Keratinocyte (primary cell): ENCODE measurements at regions not wholly inside any gene's neighbourhood (a gene's known extent, or its start where the extent isn't known, plus 50 kb on each side); places are given as distances from the start of the nearest gene placed in this dataset.
A peak's percentile ranks its signal among the peaks of the same experiment; 100 is the strongest.

Source experiments
- DNase-seq: peaks from one replicate; pipeline ENCODE4 v3.0.0-alpha.2; 2011; ENCODE audit warnings: low read depth, missing footprints, low spot score
- FAIRE-seq: peaks from 2 replicates; lab custom pipeline; 2011; peaks lifted over from hg19 to GRCh38; lab: Jason Lieb, UNC
- H2AFZ ChIP-seq: 2 replicates; pipeline ENCODE4 v1.6.0; 2012; ENCODE audit warnings: low read length, control low read depth, inconsistent platforms; ENCODE audit not compliant: control insufficient read depth
- H3K27ac ChIP-seq: 2 replicates; pipeline ENCODE4 v1.5.1; 2011; ENCODE audit warnings: low read length; ENCODE audit not compliant: control insufficient read depth, insufficient read depth
- H3K27me3 ChIP-seq: 3 replicates; pipeline ENCODE4 v1.6.0; 2011; ENCODE audit warnings: low read length; ENCODE audit not compliant: control insufficient read depth, insufficient read depth; ENCODE audit errors: extremely low read depth
- H3K36me3 ChIP-seq, 2 experiments: 2 replicates in 1 of 2; 3 replicates in 1 of 2; pipeline ENCODE4 v1.5.1; 2011; ENCODE audit warnings: low read length in 2 of 2, mild to moderate bottlenecking in 1 of 2; ENCODE audit not compliant: control insufficient read depth in 2 of 2, insufficient read depth in 2 of 2; ENCODE audit errors: extremely low read depth in 1 of 2
- H3K4me1 ChIP-seq: 3 replicates; pipeline ENCODE4 v1.5.1; 2011; ENCODE audit warnings: low read length; ENCODE audit not compliant: control insufficient read depth, insufficient read depth; ENCODE audit errors: extremely low read depth
- H3K4me2 ChIP-seq: 3 replicates; pipeline ENCODE4 v1.6.0; 2011; ENCODE audit warnings: low read depth, low read length; ENCODE audit not compliant: control insufficient read depth, insufficient read depth; ENCODE audit errors: extremely low read depth
- H3K4me3 ChIP-seq, 3 experiments: fragments of 200-600 bp in 1 of 3; sonication (generic) in 1 of 3; 2 replicates in 2 of 3; 3 replicates in 1 of 3; pipeline ENCODE4 v1.5.1; 2011 to 2016; ENCODE audit warnings: low read length in 3 of 3, mild to moderate bottlenecking in 3 of 3, control low read depth in 2 of 3, inconsistent platforms in 1 of 3, low read depth in 1 of 3, mixed read lengths in 1 of 3, mixed run types in 1 of 3, moderate library complexity in 1 of 3; ENCODE audit not compliant: control insufficient read depth in 2 of 3, insufficient read depth in 2 of 3; ENCODE audit errors: extremely low read depth in 1 of 3
- H3K79me2 ChIP-seq: 2 replicates; pipeline ENCODE4 v1.6.0; 2012; ENCODE audit warnings: low read length; ENCODE audit not compliant: control insufficient read depth, insufficient read depth
- H3K9ac ChIP-seq: 3 replicates; pipeline ENCODE4 v1.6.0; 2011; ENCODE audit warnings: low read length; ENCODE audit not compliant: control insufficient read depth, insufficient read depth; ENCODE audit errors: extremely low read depth
- H3K9me1 ChIP-seq: 3 replicates; pipeline ENCODE4 v1.6.0; 2011; ENCODE audit warnings: low read length; ENCODE audit not compliant: control insufficient read depth, insufficient read depth; ENCODE audit errors: extremely low read depth
- H3K9me3 ChIP-seq: 2 replicates; pipeline ENCODE4 v1.5.1; 2012; ENCODE audit warnings: low read depth, low read length; ENCODE audit not compliant: control insufficient read depth
- H4K20me1 ChIP-seq: 3 replicates; pipeline ENCODE4 v1.6.0; 2011; ENCODE audit warnings: low read length; ENCODE audit not compliant: control insufficient read depth, insufficient read depth; ENCODE audit errors: extremely low read depth
- EZH2 ChIP-seq: IDR thresholded peaks from one replicate; pipeline ENCODE4 v1.6.1; 2012; ENCODE audit warnings: inconsistent platforms, mild to moderate bottlenecking, low read length, moderate library complexity
- dilution Hi-C: fragments of 300-500 bp; cut with MboI; formaldehyde crosslinking; loops from one replicate; pipeline ENCODE4 v1.7.0; 2020; ENCODE audit warnings: low sequenced_read_pairs; ENCODE audit not compliant: extremely low pct_ligation_motif_present
- TF ChIP-seq, protein P1 (sequence below), 3 experiments: IDR thresholded peaks in 1 of 3; conservative IDR thresholded peaks in 1 of 3; optimal IDR thresholded peaks in 1 of 3; 2 replicates in 2 of 3; 3 replicates in 1 of 3; pipeline versions ENCODE3 to v1.5.1; 2011; ENCODE audit warnings: low read length in 3 of 3, mild to moderate bottlenecking in 3 of 3, moderate library complexity in 2 of 3, control low read depth in 1 of 3, inconsistent platforms in 1 of 3; ENCODE audit not compliant: insufficient read depth in 2 of 3; ENCODE audit errors: extremely low read depth in 1 of 3

DNA sequence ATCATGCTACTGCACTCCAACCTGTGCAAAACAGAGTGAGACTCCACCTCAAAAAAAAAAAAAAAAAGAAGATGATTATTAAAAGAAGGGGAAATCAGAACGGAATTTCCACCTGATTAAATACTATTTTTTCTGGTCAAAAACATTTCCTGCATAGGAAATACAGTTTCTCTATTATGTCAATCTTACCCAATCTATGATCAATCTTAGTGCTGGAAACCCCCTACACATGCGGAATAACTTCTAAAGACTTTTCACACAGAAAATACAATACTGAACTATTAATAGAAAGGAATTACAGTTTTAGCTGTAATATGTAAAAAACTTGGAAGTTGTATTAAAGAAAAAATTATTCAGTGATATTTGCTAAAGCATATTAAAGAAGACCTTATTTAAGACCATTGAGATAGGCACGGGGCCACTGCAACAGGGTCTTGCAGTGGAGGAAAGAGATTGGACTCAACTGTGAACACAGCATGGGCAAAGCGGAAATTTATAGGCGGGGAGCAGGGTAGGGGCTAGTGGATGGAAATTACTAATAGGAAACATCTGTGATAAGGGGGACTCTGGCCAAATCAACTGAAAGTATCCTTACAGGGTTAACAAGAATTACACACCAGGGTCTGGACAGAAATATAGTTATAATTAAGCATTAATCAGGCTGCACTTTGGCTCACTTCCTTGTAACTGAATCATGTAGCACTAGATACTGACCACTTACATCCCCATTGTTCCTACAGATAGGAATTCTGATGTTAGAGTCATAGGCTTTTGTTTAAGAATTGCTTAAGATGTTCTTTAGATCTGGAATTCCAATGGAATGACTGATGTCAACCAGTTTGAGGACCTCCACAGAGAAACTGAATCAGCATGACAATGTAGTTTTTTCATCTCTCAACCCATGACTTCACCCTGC lies 411.5 kb upstream of the DDI1 start:
- H3K9me3 ChIP-seq: no peaks in the 10 kb centered on the region
- no peaks in the 10 kb centered on the region for H3K79me2 ChIP-seq
- FAIRE-seq: peak; percentile 83
- no peaks in the 10 kb centered on the region for H3K36me3 ChIP-seq
- H3K27me3 ChIP-seq: no peaks in the 10 kb centered on the region
- TF ChIP-seq, protein P1, sequence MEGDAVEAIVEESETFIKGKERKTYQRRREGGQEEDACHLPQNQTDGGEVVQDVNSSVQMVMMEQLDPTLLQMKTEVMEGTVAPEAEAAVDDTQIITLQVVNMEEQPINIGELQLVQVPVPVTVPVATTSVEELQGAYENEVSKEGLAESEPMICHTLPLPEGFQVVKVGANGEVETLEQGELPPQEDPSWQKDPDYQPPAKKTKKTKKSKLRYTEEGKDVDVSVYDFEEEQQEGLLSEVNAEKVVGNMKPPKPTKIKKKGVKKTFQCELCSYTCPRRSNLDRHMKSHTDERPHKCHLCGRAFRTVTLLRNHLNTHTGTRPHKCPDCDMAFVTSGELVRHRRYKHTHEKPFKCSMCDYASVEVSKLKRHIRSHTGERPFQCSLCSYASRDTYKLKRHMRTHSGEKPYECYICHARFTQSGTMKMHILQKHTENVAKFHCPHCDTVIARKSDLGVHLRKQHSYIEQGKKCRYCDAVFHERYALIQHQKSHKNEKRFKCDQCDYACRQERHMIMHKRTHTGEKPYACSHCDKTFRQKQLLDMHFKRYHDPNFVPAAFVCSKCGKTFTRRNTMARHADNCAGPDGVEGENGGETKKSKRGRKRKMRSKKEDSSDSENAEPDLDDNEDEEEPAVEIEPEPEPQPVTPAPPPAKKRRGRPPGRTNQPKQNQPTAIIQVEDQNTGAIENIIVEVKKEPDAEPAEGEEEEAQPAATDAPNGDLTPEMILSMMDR (optimal IDR thresholded peaks at IDR 0.05 in 1 of 3, IDR thresholded peaks at IDR 0.05 in 1 of 3, conservative IDR thresholded peaks at IDR 0.05 in 1 of 3; ENCODE audit: extremely low read depth in 1 of 3, insufficient read depth in 2 of 3, low read length in 3 of 3): no peak
- TF ChIP-seq EZH2: no peak
- peaks cover 12% of the 10 kb centered on the region for H3K4me1 ChIP-seq
- no peaks in the 10 kb centered on the region for H3K9me1 ChIP-seq
- H3K27ac ChIP-seq: peak overlapping the region; percentile 33
- H2AFZ ChIP-seq: no peak overlapping the region
- peak; percentile 80 for DNase-seq
- H3K9ac ChIP-seq: no peak overlapping the region
- dilution Hi-C loops: no loop called here
- no peaks in the 10 kb centered on the region for H4K20me1 ChIP-seq
- no peak overlapping the region for H3K4me3 ChIP-seq
- peak overlapping the region; percentile 7 for H3K4me2 ChIP-seq

DNA sequence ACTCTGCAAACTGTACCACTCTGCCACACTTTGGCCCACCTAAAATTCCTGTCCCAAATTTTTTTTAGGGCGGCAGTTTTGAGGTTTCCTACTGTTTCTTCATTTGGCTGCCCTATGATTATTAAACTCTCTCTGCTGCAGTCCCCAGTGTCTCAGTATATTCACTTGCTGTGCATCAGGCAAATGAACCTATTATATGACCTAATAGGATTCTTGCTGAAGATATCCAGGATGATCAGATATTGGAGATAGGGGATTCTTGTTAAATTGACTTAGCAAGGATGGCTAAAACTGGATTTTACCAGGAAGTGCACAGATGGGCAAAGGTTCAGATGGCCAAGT lies 410.8 kb upstream of the DDI1 start:
- Histone ChIP-seq H3K4me1 (peaks cover 12% of the 10 kb centered on the region), H3K79me2 (no peaks in the 10 kb centered on the region), H3K4me2 (no peak overlapping the region), H3K4me3 (no peak overlapping the region), H4K20me1 (no peaks in the 10 kb centered on the region), H3K27me3 (no peaks in the 10 kb centered on the region), H2AFZ (no peak overlapping the region), H3K27ac (peak overlapping the region; percentile 45), H3K9ac (no peak overlapping the region), H3K9me1 (no peaks in the 10 kb centered on the region), H3K36me3 (no peaks in the 10 kb centered on the region), H3K9me3 (no peaks in the 10 kb centered on the region)
- DNase-seq (no peak), FAIRE-seq (no peak)
- TF ChIP-seq, protein P1 (optimal IDR thresholded peaks at IDR 0.05 in 1 of 3, IDR thresholded peaks at IDR 0.05 in 1 of 3, conservative IDR thresholded peaks at IDR 0.05 in 1 of 3; ENCODE audit: extremely low read depth in 1 of 3, insufficient read depth in 2 of 3, low read length in 3 of 3): no peak
- TF ChIP-seq EZH2: no peak
- dilution Hi-C loops: no loop called here
